Inflammatory macrophage treated with lipopolysaccharide for 4 hours (primary cell): ENCODE measurements at regions not wholly inside any gene's neighbourhood (a gene's known extent, or its start where the extent isn't known, plus 50 kb on each side); places are given as distances from the start of the nearest gene placed in this dataset.

ENCODE experiments used
- DNase-seq: peaks from one replicate; pipeline ENCODE4 v3.0.0-alpha.2; 2020

DNA sequence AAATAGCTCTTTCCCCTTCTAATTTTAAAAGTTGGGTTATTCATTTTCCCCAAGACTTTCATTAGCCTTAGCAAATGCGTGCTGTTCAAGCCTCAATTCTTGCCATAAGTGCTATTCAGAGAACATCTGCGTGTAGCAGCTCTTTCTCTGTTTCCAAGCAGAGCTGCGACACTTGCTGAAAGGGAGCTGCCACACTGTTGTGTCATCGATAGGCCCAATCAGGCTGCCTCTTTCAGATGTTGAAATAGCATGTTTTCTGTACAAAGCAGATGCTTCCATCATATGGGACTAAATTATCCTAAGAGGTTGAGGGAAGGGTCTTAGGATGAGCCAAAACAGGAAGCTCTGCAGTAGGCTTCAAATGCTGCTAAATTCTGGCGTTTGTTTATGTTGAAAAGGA lies 220.9 kb upstream of the CDC14C start:
- no peak for DNase-seq

DNA sequence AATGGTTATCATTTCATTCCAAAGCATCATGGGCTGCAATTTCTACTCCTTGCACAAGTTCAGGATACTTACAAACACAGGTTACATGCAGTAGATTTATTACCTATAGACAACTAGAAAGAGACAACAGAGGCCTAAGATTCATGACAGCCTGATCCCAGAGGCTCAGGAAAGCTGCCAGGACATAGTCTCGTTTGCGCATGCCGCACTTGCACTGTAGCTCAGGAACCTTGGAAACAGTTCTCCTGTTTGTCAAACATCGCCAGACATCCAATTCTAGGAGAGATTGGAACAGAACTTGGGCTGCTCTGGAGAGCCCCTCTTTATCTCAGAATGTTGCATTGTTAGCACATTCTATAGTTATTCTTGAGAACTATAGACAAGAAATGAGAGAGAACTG lies 216.2 kb upstream of the CDC14C start:
- no peak for DNase-seq

DNA sequence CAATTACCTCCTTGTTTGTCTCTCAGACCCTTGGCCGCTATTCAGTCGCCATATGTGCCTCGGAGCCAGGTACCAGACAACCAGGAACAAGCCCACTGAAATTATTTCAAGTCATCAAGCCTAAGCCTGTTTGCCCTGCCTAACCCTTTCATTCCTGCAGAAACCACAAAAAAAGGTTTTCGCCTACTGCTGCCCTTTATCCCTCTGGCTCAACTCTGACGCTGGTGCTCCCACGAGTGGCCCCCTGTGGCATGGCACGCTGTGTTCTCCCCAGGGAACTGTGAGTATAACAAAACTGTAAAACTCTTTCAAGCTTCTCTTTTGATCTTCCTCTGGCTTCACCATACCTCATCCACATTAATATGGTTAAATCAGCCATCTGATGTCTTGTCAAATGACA lies 215.7 kb upstream of the CDC14C start:
- DNase-seq, result no peak

DNA sequence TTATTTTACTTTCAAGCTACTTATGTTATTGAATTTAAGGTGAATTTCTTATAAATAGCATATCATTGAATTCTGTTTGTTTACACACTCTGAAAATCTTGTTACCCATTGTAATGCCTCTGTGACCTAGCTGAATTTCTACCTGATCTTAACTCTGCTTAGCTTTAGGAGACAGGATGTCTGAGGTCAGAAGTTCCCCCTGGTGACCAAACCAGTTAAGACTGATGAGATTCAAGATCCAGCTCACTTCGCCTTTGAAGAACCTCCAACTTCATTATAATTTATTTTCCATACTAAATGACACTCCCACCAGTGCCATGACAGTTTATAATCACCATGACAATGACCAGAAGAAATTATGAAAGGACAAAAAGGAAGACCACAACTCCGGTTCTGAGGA lies 213.4 kb upstream of the CDC14C start:
- DNase-seq, result no peak

DNA sequence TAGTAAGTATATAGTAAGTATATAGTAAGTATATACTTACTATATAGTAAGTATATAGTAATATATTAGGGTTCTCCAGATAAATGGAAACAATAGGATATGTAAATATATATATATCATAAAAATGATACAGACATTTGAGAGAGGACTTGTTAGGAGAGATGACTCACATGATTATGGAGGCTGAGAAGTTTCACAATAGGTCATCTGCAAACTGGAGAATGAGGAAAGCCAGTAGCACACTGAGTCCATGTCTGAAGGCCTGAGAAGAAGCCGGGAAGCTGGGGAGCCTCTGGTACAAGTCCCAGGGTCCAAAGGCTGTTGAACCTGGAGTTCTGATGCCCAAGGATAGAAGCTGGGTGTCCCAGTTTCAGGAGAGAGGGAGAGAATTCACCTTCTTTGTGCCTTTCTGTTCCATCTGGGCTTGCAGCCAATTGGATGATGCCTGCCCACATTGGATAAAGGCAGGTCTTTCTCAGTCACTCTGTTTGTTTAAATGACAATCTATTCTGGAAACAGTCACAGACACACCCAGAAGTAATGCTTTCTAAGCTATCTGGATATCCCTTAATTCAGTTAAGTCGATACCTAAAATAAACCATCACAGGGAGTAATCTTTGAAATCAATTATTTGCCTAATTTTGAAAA lies 205.5 kb upstream of the CDC14C start:
- peak; percentile 53 for DNase-seq

DNA sequence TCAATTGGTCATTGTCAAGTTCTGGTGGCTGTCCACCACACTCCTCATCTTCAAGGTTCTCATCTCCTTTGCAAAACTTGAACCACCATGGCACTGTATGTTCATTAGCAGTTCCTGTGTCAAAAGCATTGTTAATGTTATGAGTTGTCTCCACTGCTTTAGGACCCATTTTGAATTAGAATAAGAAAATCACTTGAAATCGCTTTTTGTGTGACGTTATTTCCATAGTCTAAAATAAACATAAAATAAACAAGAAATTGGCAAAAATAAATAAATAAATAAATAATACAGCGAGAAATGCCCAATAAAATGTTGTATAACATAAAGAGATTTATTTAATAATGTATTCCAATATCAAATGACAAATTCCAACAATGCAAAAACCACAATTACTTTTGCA lies 195.5 kb upstream of the CDC14C start:
- DNase-seq, result no peak

DNA sequence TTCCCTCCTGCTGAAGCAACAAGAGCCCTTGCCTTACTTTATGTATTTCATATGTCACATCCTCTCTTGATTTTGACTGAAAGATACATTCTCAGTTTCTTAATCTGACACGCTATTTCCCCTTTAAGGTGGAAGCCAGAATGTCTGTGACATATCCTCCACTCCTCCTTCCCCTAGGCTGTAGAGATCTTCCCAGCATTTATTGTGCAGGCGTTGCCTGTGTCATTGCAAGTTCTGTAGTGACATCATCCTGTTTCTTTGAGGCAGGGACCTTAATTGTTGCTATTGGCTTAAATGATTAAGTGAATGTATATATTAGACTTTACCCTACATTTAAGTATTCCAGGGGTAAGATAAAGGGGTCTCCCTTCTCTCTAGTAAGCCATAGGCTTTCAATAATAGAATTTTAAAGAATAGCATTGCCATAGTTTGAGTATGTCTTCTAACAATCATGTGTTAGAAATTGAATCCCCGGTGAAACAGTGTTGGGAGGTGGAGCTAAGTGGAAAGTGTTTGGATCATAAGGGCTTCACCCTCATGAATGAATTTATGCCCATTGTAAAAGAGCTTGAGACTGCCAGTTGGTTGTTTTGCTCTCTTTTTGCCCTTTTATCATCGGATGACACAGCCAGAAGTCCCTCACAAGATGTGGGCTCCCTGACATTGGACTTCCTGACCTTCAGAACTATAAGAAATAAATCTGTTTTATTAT lies 189.5 kb upstream of the CDC14C start:
- DNase-seq, result peak; percentile 23

DNA sequence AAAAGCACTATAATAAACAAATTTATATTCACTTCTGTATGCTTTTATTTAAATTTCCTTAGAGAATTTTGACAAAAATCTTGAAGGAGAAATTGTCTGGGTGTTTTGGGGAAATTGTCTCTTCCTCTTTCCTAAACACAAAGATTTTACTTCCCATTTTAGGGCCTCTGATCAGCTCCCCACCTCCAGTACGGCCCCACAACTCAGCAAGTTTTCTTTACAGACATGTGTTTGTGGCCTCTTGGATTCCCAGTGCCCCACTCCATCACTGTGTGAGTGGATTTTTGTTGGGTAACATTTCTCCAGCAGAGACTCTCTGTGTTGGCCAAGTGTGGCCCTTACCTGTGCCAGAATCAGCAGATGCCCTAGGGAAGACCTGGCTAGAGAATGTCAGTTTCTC lies 182.8 kb upstream of the CDC14C start:
- DNase-seq, result peak; percentile 41

DNA sequence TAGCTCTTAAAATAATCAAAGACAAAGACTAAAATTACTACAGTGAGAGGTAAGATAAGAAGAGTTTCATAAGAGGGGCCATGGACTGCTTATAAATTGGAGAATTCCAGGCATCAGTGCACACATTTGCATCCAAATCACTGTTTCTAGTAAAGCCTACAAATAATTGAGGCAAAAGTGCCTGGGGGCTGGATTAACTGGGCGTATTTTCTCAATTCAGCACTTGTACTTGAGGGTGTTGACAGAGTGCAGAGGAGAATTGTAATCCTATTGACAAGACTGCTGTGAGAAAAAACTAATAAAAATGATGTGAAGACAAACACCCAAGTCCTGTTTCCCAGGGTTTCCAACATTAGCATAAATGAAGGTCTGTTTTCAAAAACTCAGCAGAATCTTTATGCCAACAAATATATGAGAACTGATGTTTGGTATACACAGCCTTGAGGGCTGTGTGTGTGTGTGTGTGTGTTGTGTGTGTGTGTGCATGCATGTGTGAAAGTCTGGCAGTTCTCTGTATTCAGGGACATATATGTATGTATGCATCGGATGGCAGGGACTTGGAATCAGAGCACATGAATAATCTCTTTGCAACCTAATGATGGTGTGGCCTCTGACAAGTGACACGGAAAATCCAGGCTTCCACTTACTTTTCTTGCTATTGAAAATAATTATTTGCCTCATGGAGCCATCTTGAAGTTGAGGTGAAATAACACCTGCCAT lies 182.1 kb upstream of the CDC14C start:
- no peak for DNase-seq

DNA sequence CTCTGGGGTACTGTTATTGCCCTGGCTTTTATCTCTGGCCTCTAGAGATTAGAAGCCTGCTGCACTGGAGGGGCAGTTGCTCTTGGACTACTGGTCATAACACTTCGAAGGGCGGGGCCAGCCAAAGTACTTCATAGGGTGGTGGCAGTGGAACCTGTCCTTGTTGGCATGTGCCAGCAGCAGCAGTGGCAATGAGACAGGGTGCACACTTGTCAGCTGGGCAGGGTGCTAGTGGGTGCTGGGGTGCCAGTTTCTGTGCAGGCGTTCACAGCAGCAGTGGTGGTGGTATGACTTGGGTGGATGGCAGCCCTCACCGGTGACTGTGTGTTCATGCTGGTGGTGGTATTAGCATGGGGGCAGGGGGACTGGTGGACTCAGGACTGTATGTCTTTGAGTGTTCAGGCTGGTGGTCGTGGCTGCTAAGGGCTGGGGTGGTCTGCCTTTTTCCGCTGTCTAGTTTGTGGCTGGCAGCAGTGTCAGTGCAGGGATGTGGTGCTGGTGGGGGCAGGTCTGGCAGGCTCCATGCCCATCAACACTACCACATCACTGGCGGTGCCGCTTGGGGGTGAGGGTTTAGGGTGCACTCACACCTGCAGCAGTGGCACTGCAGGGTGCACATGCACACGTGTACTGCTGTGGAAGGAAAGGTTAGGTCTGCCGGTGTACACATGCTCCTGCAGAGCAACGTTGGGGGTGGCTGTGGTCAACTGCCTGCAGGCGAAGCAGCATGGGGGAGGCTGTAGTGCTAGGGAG lies 176.1 kb upstream of the CDC14C start:
- no peak for DNase-seq

DNA sequence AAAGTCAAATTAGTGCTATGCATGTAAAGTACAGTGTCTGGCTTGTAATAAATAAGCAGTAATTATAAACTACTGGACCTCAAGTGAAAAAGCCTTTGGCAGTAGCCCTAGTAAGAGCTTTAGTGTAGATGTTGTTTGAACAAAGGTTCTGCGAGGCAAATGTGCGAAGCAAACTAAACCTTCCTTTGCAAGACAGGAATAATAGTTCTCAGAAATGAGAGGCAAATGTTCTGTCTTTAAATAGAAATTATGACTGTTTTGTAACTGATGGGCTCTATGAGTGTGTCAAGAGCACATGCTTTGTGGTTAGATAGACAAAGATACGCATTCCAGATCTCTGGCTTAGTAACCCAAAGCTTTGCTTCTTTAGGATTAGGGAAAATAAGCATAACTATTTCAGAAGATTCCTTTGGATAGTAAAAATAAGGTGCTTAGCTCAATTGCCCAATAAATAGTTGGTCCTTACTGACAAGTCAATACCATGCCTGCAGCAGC lies 169.2 kb upstream of the CDC14C start:
- DNase-seq, result no peak

DNA sequence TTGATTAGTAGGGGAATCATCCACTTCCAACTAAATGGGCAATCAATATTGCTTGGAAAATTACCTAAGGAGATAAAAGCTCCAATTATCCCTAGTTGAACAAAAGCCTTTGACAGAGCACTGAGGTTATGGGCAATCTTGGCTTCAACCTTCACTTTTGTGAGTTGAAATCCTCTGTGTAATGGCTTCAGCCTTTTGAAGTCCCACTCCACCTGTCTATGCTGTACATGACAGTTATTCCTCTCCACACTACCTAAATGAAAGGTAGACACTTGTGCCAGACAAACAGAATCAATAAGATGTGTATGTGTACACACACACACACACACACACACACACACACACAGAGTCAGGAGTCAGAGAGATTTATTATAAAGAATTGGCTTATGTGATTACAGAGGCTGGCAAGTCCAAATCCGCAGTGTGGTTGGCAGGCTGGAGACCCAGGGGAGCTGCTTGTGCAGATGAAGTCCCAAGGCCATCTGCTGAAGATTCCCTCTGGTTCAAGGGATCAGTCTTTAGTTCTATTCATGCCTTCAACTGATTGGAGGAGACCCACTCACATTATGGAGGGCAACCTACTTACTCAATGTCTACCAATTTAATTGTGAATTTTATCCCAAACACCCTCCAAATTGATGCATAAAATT lies 164.8 kb upstream of the CDC14C start:
- no peak for DNase-seq

DNA sequence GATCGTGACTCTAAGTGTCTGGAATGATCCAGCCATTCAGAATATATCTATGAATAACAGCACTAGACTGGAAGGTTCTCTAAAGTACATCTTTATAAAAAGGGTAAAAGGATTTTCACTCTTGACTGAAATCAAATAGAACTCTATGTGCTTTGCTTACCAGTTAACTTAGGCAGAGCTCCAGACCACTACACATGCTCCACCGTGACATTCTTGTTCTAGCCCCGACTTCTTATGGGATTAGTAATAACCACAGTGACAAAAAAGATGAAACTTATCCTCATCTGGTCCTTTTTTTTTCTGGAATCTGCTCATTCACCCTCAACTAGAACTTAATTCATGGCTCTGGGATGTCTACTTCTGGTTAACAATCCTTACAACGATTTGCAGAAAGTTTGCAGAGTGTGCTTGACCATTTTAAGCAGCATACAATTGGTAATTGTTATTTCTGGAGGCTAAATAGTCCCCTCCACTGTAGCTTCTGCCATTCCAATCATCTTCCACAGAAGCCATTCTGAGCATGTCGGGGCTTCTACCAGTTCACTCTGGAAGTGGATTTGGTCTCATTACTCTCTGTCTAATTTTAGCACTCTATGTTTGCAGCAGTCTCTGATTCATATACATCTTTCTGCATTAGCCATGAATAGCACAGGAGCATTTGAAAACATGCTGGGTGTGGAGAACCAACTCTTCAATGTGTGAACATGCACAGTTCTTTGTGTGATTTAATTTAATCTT lies 163.7 kb upstream of the CDC14C start:
- DNase-seq, result no peak

DNA sequence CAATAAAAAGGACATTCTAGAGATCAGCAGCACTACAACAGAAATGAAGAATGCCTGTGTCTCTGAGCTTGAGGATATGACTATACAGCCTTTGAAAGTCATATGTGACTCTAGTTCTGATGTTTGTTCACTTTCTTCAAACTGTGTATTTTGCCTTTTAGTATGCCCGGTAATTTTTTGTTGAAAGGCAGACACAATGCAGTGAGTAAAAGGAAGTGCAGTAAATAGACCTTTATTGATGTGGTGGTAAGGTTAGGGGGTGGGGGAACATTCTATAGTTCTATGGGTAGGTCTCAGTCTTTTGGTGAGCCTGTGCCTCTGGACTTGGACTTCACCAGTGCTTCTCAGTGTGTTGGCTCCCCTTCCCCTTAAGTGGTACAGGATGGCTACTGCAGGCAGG lies 143.5 kb upstream of the CDC14C start:
- DNase-seq, result no peak

DNA sequence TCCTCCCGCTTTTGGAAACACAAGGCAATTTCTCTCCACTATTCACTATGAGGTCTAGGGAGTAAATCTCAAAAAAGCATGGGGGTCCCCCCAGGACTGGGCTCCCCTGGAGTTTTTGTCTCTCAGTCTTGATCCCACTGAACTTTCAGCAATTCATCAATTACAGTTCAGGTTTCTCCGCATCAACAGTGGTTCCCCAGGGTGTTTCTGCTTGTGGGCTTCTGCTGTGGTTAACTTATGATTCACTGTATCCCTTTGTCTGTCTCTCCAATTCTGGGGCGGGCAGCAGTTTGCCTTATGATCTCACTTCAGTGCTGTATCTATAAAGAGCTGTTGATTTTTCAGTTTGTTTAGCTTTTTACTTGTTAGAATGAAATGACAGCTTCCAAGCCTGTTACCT lies 142.6 kb upstream of the CDC14C start:
- no peak for DNase-seq

DNA sequence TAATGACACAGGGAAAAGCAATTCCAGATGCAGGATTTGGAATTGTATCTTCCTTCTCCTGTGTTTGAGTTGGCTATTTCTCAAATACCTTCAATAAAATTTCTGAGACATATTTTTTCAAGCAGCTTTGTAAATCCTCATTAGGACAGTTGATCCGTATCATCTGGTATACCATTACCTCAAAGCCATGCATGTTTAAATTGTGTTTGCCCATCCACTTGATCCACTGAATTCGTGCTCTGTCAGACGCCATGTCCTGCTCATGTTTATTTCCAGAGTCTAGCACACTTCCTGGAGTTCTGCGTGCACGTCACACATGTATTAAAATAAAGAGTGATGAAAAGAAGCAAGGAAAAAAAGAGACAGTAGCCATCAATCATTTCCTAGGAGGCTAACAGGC lies 141.8 kb upstream of the CDC14C start:
- DNase-seq, result no peak

DNA sequence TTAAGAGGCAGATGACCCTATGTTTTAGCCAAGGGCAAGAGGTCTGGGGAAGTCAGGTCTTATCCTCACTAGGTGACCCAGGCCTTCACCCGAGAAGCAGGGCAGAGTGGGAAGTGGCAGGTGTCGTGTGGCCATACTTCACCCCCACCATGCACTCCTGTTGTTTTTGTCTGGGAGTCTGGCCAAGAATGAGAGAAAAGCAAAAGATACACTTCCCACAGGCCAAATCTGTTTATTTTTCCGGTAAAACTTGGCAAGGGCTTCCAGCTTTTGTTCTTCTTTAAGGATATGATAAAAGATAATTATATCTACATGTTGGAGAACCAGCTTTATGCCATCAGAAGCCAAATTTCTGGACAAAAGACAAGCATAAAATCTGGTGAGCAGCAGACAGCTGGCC lies 137.4 kb upstream of the CDC14C start:
- DNase-seq, result no peak

DNA sequence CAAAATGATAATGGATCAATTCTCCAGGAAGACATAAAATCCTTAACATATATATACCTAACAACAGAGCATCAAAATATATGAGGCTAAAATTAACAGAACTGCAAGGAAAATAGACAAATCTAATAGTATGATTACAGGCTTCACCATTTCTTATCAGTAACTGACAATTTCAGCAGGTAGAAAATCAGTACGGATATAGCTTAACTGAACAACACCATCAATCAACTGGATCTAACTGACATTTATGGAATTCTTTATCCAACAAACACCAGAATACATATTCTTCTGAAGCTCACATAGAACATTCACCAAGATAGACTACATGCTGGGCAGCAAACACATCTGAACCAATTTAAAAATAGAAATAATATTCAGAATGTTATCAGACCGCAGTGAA lies 121.1 kb upstream of the CDC14C start:
- no peak for DNase-seq

DNA sequence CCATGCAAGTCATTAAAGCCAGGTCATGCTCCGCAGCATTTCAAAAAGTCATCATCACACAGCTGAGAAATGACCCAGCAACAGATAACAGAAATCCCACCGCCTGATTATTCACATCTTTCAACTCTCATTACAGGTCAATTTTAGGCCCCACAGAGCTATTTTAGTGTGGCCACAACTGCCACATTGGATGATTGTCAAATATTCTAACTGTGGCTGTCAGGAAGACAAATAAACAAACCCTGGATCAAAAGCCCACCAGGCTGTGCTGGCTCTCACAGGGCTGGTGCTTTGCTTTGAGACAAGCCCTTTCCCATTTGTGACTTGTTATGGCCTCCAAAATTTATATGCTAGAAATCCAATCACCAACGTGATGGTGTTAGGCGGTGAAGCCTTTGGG lies 117.6 kb upstream of the CDC14C start:
- no peak for DNase-seq

DNA sequence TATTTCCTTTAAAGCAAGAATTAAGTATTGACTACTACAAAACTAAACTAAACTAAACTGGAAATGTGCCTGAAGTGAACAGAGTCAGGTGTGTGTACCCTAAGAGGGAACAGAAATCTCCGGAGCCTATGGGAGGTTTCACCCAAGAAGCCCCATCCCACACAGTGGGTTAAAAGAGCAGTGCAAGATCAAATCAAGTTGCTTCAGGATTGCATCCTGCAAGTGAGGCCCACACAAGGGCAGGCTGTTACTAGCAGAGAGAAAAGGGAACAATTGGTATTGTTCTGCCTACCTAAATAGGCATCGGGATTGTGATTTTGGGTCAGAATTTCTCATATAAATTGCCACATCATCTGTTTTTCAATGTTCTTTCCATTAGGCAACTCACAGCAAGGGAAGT lies 113.3 kb upstream of the CDC14C start:
- DNase-seq, result no peak

DNA sequence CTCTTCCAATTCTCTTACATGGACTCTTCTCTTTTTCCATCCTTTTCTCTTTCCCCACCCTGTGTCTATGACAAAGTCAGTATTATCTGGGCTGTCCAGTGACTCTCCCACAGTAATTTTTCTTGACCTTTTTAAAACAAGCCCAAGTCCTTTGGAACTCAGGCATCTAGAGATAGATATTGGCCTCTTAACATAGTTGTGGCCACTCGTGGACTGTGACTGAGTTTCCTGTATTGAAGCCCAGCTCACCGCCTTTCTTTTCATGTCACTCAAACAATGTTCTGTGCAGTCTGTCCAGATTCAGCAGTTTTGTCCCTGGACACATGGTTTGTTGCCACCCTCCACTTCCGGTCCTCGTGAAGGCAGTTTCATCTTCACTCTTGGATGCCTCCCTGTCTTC lies 110.9 kb upstream of the CDC14C start:
- no peak for DNase-seq

DNA sequence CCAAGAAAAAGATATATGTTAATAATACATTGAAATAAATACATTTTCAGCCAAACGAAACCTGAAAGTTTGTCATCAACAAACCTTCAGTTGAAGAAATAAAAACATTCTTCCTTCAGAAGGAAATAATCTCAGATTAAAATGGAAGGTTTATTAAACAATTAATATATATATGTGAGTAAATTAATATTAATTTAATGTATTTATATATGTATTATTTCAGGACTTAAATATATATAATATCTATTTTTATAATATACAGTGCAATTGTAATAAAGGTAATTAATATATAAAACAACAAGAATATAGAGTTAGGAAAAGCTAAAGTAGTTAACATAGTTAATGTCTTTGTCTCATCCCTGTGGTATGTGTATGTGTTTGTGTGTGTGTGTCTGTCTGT lies 102.2 kb upstream of the CDC14C start:
- no peak for DNase-seq
